ENCODE measurements at regions not wholly inside any gene's neighbourhood (a gene's known extent, or its start where the extent isn't known, plus 50 kb on each side); places are given as distances from the start of the nearest gene placed in this dataset.

GRCh38 chr10:108392286-108392685, 1227.8 kb upstream of the SORCS1 start:
- no peaks in the 10 kb centered on the region for H3K36me3 ChIP-seq (ENCODE audit: insufficient read depth, low read length)
- H3K9ac ChIP-seq (ENCODE audit: low read depth, low read length, poor library complexity, severe bottlenecking) = no peak overlapping the region
- no peak overlapping the region for H3K4me3 ChIP-seq (ENCODE audit: low read length, poor library complexity, severe bottlenecking)
- H2AFZ ChIP-seq (ENCODE audit: low read length) = no peak overlapping the region
- H4K20me1 ChIP-seq (ENCODE audit: insufficient read depth, low read length, poor library complexity, severe bottlenecking) = no peaks in the 10 kb centered on the region
- H3K9me2 ChIP-seq (replicated peaks; ENCODE audit: low read depth, low read length) = no peaks in the 10 kb centered on the region
- H3K9me3 ChIP-seq (ENCODE audit: insufficient read depth, low read depth, low read length) = no peaks in the 10 kb centered on the region; the same call in 1 of the 2 replicates
- no peaks in the 10 kb centered on the region for H3F3A ChIP-seq (ENCODE audit: low read depth)
- no peak for TF ChIP-seq CTCF (conservative IDR thresholded peaks at IDR 0.05; ENCODE audit: low read length)
- TF ChIP-seq EZH2phosphoT487 (IDR thresholded peaks at IDR 0.05; ENCODE audit: borderline replicate concordance) = no peak
- no peaks in the 10 kb centered on the region for H3K27me3 ChIP-seq (ENCODE audit: insufficient read depth, low read length, poor library complexity, severe bottlenecking)
- H3K4me1 ChIP-seq (ENCODE audit: insufficient read depth, low read length, poor library complexity, severe bottlenecking) = no peaks in the 10 kb centered on the region
- H3K4me2 ChIP-seq (ENCODE audit: low read depth, low read length, poor library complexity, severe bottlenecking) = no peak overlapping the region
- no peaks in the 10 kb centered on the region for H3K79me2 ChIP-seq (ENCODE audit: insufficient read depth, low read length)

- Histone ChIP-seq H3K4me2 (ENCODE audit: low read depth, low read length, poor library complexity, severe bottlenecking) (no peak overlapping the region), H3K27me3 (ENCODE audit: insufficient read depth, low read length, poor library complexity, severe bottlenecking) (no peaks in the 10 kb centered on the region), H4K20me1 (ENCODE audit: insufficient read depth, low read length, poor library complexity, severe bottlenecking) (no peaks in the 10 kb centered on the region), H3K9me3 (ENCODE audit: insufficient read depth, low read depth, low read length) (no peaks in the 10 kb centered on the region; the same call in 1 of the 2 replicates), H2AFZ (ENCODE audit: low read length) (no peak overlapping the region), H3K9me2 (replicated peaks; ENCODE audit: low read depth, low read length) (no peaks in the 10 kb centered on the region), H3K4me1 (ENCODE audit: insufficient read depth, low read length, poor library complexity, severe bottlenecking) (no peaks in the 10 kb centered on the region), H3F3A (ENCODE audit: low read depth) (no peaks in the 10 kb centered on the region), H3K79me2 (ENCODE audit: insufficient read depth, low read length) (no peaks in the 10 kb centered on the region), H3K4me3 (ENCODE audit: low read length, poor library complexity, severe bottlenecking) (no peak overlapping the region), H3K9ac (ENCODE audit: low read depth, low read length, poor library complexity, severe bottlenecking) (no peak overlapping the region), H3K36me3 (ENCODE audit: insufficient read depth, low read length) (no peaks in the 10 kb centered on the region)
- TF ChIP-seq CTCF (conservative IDR thresholded peaks at IDR 0.05; ENCODE audit: low read length) (no peak), EZH2phosphoT487 (IDR thresholded peaks at IDR 0.05; ENCODE audit: borderline replicate concordance) (no peak)
Observed at GRCh38 chr10:108388706-108389105, 1224.2 kb upstream of the SORCS1 start.

- H3K27me3 ChIP-seq (ENCODE audit: insufficient read depth, low read length, poor library complexity, severe bottlenecking) = no peaks in the 10 kb centered on the region
- H3K4me3 ChIP-seq (ENCODE audit: low read length, poor library complexity, severe bottlenecking) = no peak overlapping the region
- H3K4me2 ChIP-seq (ENCODE audit: low read depth, low read length, poor library complexity, severe bottlenecking) = no peak overlapping the region
- H3K9ac ChIP-seq (ENCODE audit: low read depth, low read length, poor library complexity, severe bottlenecking) = no peak overlapping the region
- no peaks in the 10 kb centered on the region for H3K36me3 ChIP-seq (ENCODE audit: insufficient read depth, low read length)
- H3K9me3 ChIP-seq (ENCODE audit: insufficient read depth, low read depth, low read length) = no peaks in the 10 kb centered on the region; the same call in 1 of the 2 replicates
- H4K20me1 ChIP-seq (ENCODE audit: insufficient read depth, low read length, poor library complexity, severe bottlenecking) = no peaks in the 10 kb centered on the region
- H2AFZ ChIP-seq (ENCODE audit: low read length) = no peak overlapping the region
- no peaks in the 10 kb centered on the region for H3K79me2 ChIP-seq (ENCODE audit: insufficient read depth, low read length)
- no peaks in the 10 kb centered on the region for H3K9me2 ChIP-seq (replicated peaks; ENCODE audit: low read depth, low read length)
- TF ChIP-seq EZH2phosphoT487 (IDR thresholded peaks at IDR 0.05; ENCODE audit: borderline replicate concordance) = no peak
- no peak for TF ChIP-seq CTCF (conservative IDR thresholded peaks at IDR 0.05; ENCODE audit: low read length)
- no peaks in the 10 kb centered on the region for H3K4me1 ChIP-seq (ENCODE audit: insufficient read depth, low read length, poor library complexity, severe bottlenecking)
- no peaks in the 10 kb centered on the region for H3F3A ChIP-seq (ENCODE audit: low read depth)
Observed at GRCh38 chr10:108385963-108386362, 1221.5 kb upstream of the SORCS1 start.

Measured in Loucy (cell line).